ENCODE measurements at regions not wholly inside any gene's neighbourhood (a gene's known extent, or its start where the extent isn't known, plus 50 kb on each side); places are given as distances from the start of the nearest gene placed in this dataset.

- intact Hi-C loops (cut with micrococcal nuclease; ENCODE audit: unreplicated experiment) (loop anchor here (5.0 kb wide), 1 partner anchor 101 kb away; no protein-coding TSS in a partner anchor), in situ Hi-C loops (cut with HindIII; ENCODE audit: extremely low pct_ligation_motif_present, low pct_unique_long_range_greater_than_20kb) (no loop called here)
- H3K4me1 ChIP-seq (ENCODE audit: insufficient read depth, low read length) = peaks cover 27% of the 10 kb centered on the region
- 22% methylated on average over 2 of the region's 2 CpGs for WGBS (ENCODE audit: low lambda C conversion rate)
- ChIA-PET POLR2A (no interaction called here), CTCF (ENCODE audit: low intra/inter-chr PET ratio, low total read pairs) (no interaction called here)
- FAIRE-seq = no peak
- no peaks in the 10 kb centered on the region for H3K79me2 ChIP-seq (ENCODE audit: insufficient read depth, low read length)
- no peaks in the 10 kb centered on the region for H3K27me3 ChIP-seq (ENCODE audit: control insufficient read depth in 1 of 2, insufficient read depth in 2 of 2, low read length in 2 of 2)
- no peak overlapping the region for H3K27ac ChIP-seq (ENCODE audit: extremely low read length, insufficient read depth, low read length)
- no peaks in the 10 kb centered on the region for H4K20me1 ChIP-seq (ENCODE audit: insufficient read depth, low read length)
- no peak for DNase-seq (ENCODE audit: low spot score)
- H2AFZ ChIP-seq (ENCODE audit: low read length) = no peak overlapping the region
- H3K9me3 ChIP-seq (ENCODE audit: low read length) = no peaks in the 10 kb centered on the region
- ATAC-seq = no peak
- TF ChIP-seq GMEB1 (CRISPR knock-in tag; IDR thresholded peaks at IDR 0.05; ENCODE audit: borderline replicate concordance) (no peak), HES4 (CRISPR knock-in tag; IDR thresholded peaks at IDR 0.05; ENCODE audit: borderline replicate concordance) (no peak)
- BruUV-seq (replicated peaks) = no TSS peak
- H3K36me3 ChIP-seq (replicated peaks in 1 of 2; ENCODE audit: control insufficient read depth in 1 of 2, insufficient read depth in 2 of 2, low read length in 2 of 2) = no peaks in the 10 kb centered on the region
- no peak overlapping the region for H3K4me2 ChIP-seq (ENCODE audit: low read depth, low read length)
- no peak overlapping the region for H3K9ac ChIP-seq (ENCODE audit: insufficient read depth, low read depth, low read length)
- H3K4me3 ChIP-seq (replicated peaks in 1 of 3; ENCODE audit: insufficient read depth in 1 of 3, low read depth in 2 of 3, low read length in 3 of 3) = no peak overlapping the region
These were observed 234.9 kb downstream of the OSR1 start for GRCh38 chr2:19123556-19123955.

- H3K9ac ChIP-seq (ENCODE audit: insufficient read depth, low read depth, low read length) = no peak overlapping the region
- no peaks in the 10 kb centered on the region for H3K79me2 ChIP-seq (ENCODE audit: insufficient read depth, low read length)
- CTCF ChIA-PET (ENCODE audit: low intra/inter-chr PET ratio, low total read pairs) = no interaction called here
- H3K9me3 ChIP-seq (ENCODE audit: low read length) = no peaks in the 10 kb centered on the region
- POLR2A ChIA-PET = no interaction called here
- peaks cover 27% of the 10 kb centered on the region for H3K4me1 ChIP-seq (ENCODE audit: insufficient read depth, low read length)
- in situ Hi-C loops (cut with HindIII; ENCODE audit: extremely low pct_ligation_motif_present, low pct_unique_long_range_greater_than_20kb) = no loop called here
- H4K20me1 ChIP-seq (ENCODE audit: insufficient read depth, low read length) = no peaks in the 10 kb centered on the region
- no peak overlapping the region for H3K4me2 ChIP-seq (ENCODE audit: low read depth, low read length)
- no peak overlapping the region for H3K27ac ChIP-seq (ENCODE audit: extremely low read length, insufficient read depth, low read length)
- TF ChIP-seq HOXA7 (CRISPR knock-in tag; IDR thresholded peaks at IDR 0.05) (no peak), ZNF614 (CRISPR knock-in tag; IDR thresholded peaks at IDR 0.05; ENCODE audit: borderline replicate concordance) (no peak), MBD4 (IDR thresholded peaks at IDR 0.05; ENCODE audit: borderline replicate concordance, low read length) (no peak), ZNF124 (CRISPR knock-in tag; IDR thresholded peaks at IDR 0.05) (no peak), POGZ (CRISPR knock-in tag; IDR thresholded peaks at IDR 0.05) (no peak)
- TF ChIP-seq, protein P1, sequence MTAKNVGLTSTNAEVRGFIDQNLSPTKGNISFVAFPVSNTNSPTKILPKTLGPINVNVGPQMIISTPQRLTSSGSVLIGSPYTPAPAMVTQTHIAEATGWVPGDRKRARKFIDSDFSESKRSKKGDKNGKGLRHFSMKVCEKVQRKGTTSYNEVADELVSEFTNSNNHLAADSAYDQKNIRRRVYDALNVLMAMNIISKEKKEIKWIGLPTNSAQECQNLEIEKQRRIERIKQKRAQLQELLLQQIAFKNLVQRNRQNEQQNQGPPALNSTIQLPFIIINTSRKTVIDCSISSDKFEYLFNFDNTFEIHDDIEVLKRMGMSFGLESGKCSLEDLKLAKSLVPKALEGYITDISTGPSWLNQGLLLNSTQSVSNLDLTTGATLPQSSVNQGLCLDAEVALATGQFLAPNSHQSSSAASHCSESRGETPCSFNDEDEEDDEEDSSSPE (CRISPR knock-in tag; IDR thresholded peaks at IDR 0.05) = no peak
- FAIRE-seq (no peak), DNase-seq (ENCODE audit: low spot score) (no peak), ATAC-seq (no peak)
- no peak overlapping the region for H3K4me3 ChIP-seq (replicated peaks in 1 of 3; ENCODE audit: insufficient read depth in 1 of 3, low read depth in 2 of 3, low read length in 3 of 3)
- H2AFZ ChIP-seq (ENCODE audit: low read length) = no peak overlapping the region
- H3K36me3 ChIP-seq (replicated peaks in 1 of 2; ENCODE audit: control insufficient read depth in 1 of 2, insufficient read depth in 2 of 2, low read length in 2 of 2) = no peaks in the 10 kb centered on the region
- no peaks in the 10 kb centered on the region for H3K27me3 ChIP-seq (ENCODE audit: control insufficient read depth in 1 of 2, insufficient read depth in 2 of 2, low read length in 2 of 2)
- intact Hi-C loops (cut with micrococcal nuclease; ENCODE audit: unreplicated experiment) = loop anchor here (5.0 kb wide), 1 partner anchor 100 kb away; no protein-coding TSS in a partner anchor
- WGBS (ENCODE audit: low lambda C conversion rate) = 27% methylated on average over 1 of the region's 1 CpG
- BruUV-seq (replicated peaks) = no TSS peak
These were observed 236.2 kb downstream of the OSR1 start for GRCh38 chr2:19122220-19122619.
